Lung (tissue), 11 donors: ENCODE measurements at regions not wholly inside any gene's neighbourhood (a gene's known extent, or its start where the extent isn't known, plus 50 kb on each side); places are given as distances from the start of the nearest gene placed in this dataset.

Experiments used
- ATAC-seq: fragments of 200-7000 bp; cut with Tn5 transposase; one replicate; pipeline ENCODE4 v1.9.1; 2020; ENCODE audit warnings: moderate number of reproducible peaks; ENCODE audit not compliant: insufficient read depth, low FRiP score
- DNase-seq, 3 donors: peaks; one replicate each; pipeline ENCODE4 v3.0.0-alpha.2; 2013 to 2017
- H3K27ac ChIP-seq, 2 donors: one replicate each; pipeline ENCODE4 v1.5.1; 2013; ENCODE audit warnings: mild to moderate bottlenecking in 2 of 2, moderate library complexity in 2 of 2, control low read depth in 1 of 2, inconsistent platforms in 1 of 2, low read depth in 1 of 2, low read length in 1 of 2
- H3K27me3 ChIP-seq, 3 donors: one replicate each; pipeline ENCODE4 v1.5.1; 2013; ENCODE audit warnings: low read length in 2 of 3; ENCODE audit not compliant: control insufficient read depth in 3 of 3, insufficient read depth in 3 of 3
- H3K36me3 ChIP-seq, 4 donors: one replicate each; pipeline ENCODE4 v1.5.1; 2013; ENCODE audit warnings: low read length in 4 of 4, mild to moderate bottlenecking in 1 of 4, moderate library complexity in 1 of 4; ENCODE audit not compliant: control insufficient read depth in 4 of 4, insufficient read depth in 4 of 4
- H3K4me1 ChIP-seq, 5 donors: one replicate each; pipeline ENCODE4 v1.5.1; 2013; ENCODE audit warnings: low read length in 5 of 5, mild to moderate bottlenecking in 2 of 5, moderate library complexity in 1 of 5; ENCODE audit not compliant: control insufficient read depth in 5 of 5, insufficient read depth in 5 of 5
- H3K4me3 ChIP-seq: one replicate; pipeline ENCODE4 v1.5.1; 2013; ENCODE audit warnings: mild to moderate bottlenecking, control low read depth, moderate library complexity
- H3K9ac ChIP-seq, 2 donors: one replicate each; pipeline ENCODE4 v1.5.1; 2013; ENCODE audit warnings: low read length in 2 of 2, control low read depth in 1 of 2; ENCODE audit not compliant: insufficient read depth in 1 of 2
- H3K9me3 ChIP-seq, 4 donors: one replicate each; pipeline ENCODE4 v1.5.1; 2013; ENCODE audit warnings: low read length in 3 of 4, mild to moderate bottlenecking in 1 of 4, moderate library complexity in 1 of 4; ENCODE audit not compliant: control insufficient read depth in 4 of 4, insufficient read depth in 3 of 4
- CTCF ChIP-seq: IDR thresholded peaks from 2 replicates; pipeline ENCODE4 v1.5.1; 2012; ENCODE audit warnings: mild to moderate bottlenecking; ENCODE audit errors: control extremely low read depth, extremely low read depth
- WGBS, 2 donors: extraction: QIAGEN DNeasy Blood & Tissue Kit; methylation state at CpG; one replicate each; pipeline ENCODE4 v1.1.7; 2013; 5-methylcytosine and 5-hydroxymethylcytosine counted together
- donor health status: control.
- donor health status: control.
- donor health status: Bipolar disorder and iron deficiency.
- donor health status: healthy.
- donor health status: DM: yes; HTN: yes; CAD: no.

- peaks cover 0 to 2% (median 0%) of the 10 kb centered on the region in 4 donors for H3K9me3 ChIP-seq
- DNase-seq (no peak), ATAC-seq (no peak)
- H3K36me3 ChIP-seq, result no peaks in the 10 kb centered on the region
- no peak overlapping the region for H3K27ac ChIP-seq
- no peaks in the 10 kb centered on the region for H3K27me3 ChIP-seq
- no peak overlapping the region for H3K4me3 ChIP-seq
- H3K9ac ChIP-seq, result no peak overlapping the region
- no peaks in the 10 kb centered on the region for H3K4me1 ChIP-seq
- 88 to 91% methylated on average over 29 of the region's 29 CpGs for WGBS, 2 donors
- no peak for TF ChIP-seq CTCF
These were observed 1090.8 kb downstream of the BRD1 start for GRCh38 chr22:48736593-48737460.

- Histone ChIP-seq H3K36me3 (no peaks in the 10 kb centered on the region), H3K27me3 (no peaks in the 10 kb centered on the region), H3K4me1 (no peaks in the 10 kb centered on the region), H3K4me3 (no peak overlapping the region), H3K27ac (no peak overlapping the region), H3K9ac (no peak overlapping the region), H3K9me3 (peaks cover 0 to 2% (median 0%) of the 10 kb centered on the region in 4 donors)
- no peak for TF ChIP-seq CTCF
- 88 to 89% methylated on average over 16 of the region's 16 CpGs for WGBS, 2 donors
- DNase-seq, result no peak
- ATAC-seq, result no peak
These were observed 1092.7 kb downstream of the BRD1 start for GRCh38 chr22:48734961-48735360.

- H3K4me3 ChIP-seq, result no peak overlapping the region
- 87 to 88% methylated on average over 10 of the region's 10 CpGs for WGBS, 2 donors
- no peaks in the 10 kb centered on the region for H3K36me3 ChIP-seq
- no peak overlapping the region for H3K27ac ChIP-seq
- H3K9ac ChIP-seq, result no peak overlapping the region
- no peak for TF ChIP-seq CTCF
- no peaks in the 10 kb centered on the region for H3K27me3 ChIP-seq
- peaks cover 0 to 1% (median 0%) of the 10 kb centered on the region in 4 donors for H3K9me3 ChIP-seq
- ATAC-seq, result no peak
- no peak for DNase-seq
- no peaks in the 10 kb centered on the region for H3K4me1 ChIP-seq
These were observed 1093.3 kb downstream of the BRD1 start for GRCh38 chr22:48734359-48734758.
